HepG2 (cell line): ENCODE measurements at regions not wholly inside any gene's neighbourhood (a gene's known extent, or its start where the extent isn't known, plus 50 kb on each side); places are given as distances from the start of the nearest gene placed in this dataset.

Experiments used
- JUND ChIP-seq: sonication (generic); formaldehyde crosslinking; IDR thresholded peaks from 2 replicates; pipeline ENCODE4 v1.8.0; 2022; ENCODE audit warnings: mild to moderate bottlenecking, missing genetic modification reagents
- KDM5B ChIP-seq: sonication (generic); formaldehyde crosslinking; IDR thresholded peaks from 2 replicates; pipeline ENCODE4 v1.4.0; 2020; ENCODE audit warnings: missing genetic modification reagents, mild to moderate bottlenecking, borderline replicate concordance
- MXI1 ChIP-seq: IDR thresholded peaks from 3 replicates; pipeline ENCODE4 v1.6.1; 2012; ENCODE audit warnings: low read depth, low read length, inconsistent platforms, borderline replicate concordance
- RAD21 ChIP-seq: fragments of 450-650 bp; formaldehyde crosslinking; IDR thresholded peaks from 2 replicates; pipeline ENCODE4 v1.5.0; 2020; ENCODE audit warnings: mild to moderate bottlenecking
- RELA ChIP-seq: sonication (generic); formaldehyde crosslinking; IDR thresholded peaks from 2 replicates; pipeline ENCODE4 v1.4.0; 2020; ENCODE audit warnings: missing genetic modification reagents
- ZNF205 ChIP-seq: IDR thresholded peaks from 2 replicates; pipeline ENCODE4 v1.6.1; 2018; ENCODE audit warnings: missing biosample characterization, missing genetic modification reagents
- TF ChIP-seq, protein P1 (sequence below), 2 experiments: IDR thresholded peaks; 2 replicates each; pipeline ENCODE4 v1.6.1; 2011 to 2012; ENCODE audit warnings: low read length in 2 of 2, borderline replicate concordance in 1 of 2, low read depth in 1 of 2, mild to moderate bottlenecking in 1 of 2, moderate library complexity in 1 of 2

DNA sequence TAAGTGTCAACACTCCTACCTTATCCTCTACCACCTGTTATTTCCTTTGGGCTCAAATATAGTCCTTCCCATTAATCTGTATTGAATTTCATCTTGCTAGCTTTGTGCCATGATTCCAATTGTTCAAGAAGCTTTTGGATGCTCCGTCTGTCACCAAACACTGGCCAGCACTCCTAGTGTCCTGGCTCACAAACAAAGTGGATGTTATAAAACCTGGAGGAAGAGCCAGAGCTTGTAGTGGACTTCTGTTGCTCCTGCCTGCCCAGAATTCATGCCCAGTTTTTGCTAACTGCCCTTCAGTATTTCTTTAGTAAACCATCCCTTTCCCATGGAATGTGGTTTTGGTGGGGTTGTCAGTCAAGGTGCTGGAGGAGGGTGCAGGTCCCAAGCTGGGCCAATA lies 77.2 kb upstream of the HS3ST2 start:
- TF ChIP-seq JUND (CRISPR knock-in tag) (no peak), RAD21 (CRISPR knock-in tag) (no peak), KDM5B (CRISPR knock-in tag) (no peak), ZNF205 (CRISPR knock-in tag) (no peak), MXI1 (no peak), RELA (no peak)
- TF ChIP-seq, protein P1, sequence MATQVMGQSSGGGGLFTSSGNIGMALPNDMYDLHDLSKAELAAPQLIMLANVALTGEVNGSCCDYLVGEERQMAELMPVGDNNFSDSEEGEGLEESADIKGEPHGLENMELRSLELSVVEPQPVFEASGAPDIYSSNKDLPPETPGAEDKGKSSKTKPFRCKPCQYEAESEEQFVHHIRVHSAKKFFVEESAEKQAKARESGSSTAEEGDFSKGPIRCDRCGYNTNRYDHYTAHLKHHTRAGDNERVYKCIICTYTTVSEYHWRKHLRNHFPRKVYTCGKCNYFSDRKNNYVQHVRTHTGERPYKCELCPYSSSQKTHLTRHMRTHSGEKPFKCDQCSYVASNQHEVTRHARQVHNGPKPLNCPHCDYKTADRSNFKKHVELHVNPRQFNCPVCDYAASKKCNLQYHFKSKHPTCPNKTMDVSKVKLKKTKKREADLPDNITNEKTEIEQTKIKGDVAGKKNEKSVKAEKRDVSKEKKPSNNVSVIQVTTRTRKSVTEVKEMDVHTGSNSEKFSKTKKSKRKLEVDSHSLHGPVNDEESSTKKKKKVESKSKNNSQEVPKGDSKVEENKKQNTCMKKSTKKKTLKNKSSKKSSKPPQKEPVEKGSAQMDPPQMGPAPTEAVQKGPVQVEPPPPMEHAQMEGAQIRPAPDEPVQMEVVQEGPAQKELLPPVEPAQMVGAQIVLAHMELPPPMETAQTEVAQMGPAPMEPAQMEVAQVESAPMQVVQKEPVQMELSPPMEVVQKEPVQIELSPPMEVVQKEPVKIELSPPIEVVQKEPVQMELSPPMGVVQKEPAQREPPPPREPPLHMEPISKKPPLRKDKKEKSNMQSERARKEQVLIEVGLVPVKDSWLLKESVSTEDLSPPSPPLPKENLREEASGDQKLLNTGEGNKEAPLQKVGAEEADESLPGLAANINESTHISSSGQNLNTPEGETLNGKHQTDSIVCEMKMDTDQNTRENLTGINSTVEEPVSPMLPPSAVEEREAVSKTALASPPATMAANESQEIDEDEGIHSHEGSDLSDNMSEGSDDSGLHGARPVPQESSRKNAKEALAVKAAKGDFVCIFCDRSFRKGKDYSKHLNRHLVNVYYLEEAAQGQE (IDR thresholded peaks at IDR 0.05; ENCODE audit: borderline replicate concordance in 1 of 2, low read depth in 1 of 2, low read length in 2 of 2), result no peak
